ENCODE measurements at regions not wholly inside any gene's neighbourhood (a gene's known extent, or its start where the extent isn't known, plus 50 kb on each side); places are given as distances from the start of the nearest gene placed in this dataset.

GRCh38 chr1:8083739-8084484, 57.8 kb upstream of the ERRFI1 start:
- DNase-seq, result peak; percentile 59

- no peak for DNase-seq
Measured at GRCh38 chr1:8082945-8083344, 56.8 kb upstream of the ERRFI1 start.

GRCh38 chr1:8078176-8078671, 52.1 kb upstream of the ERRFI1 start:
- peak; percentile 52 for DNase-seq

- DNase-seq, result peak; percentile 70
Measured at GRCh38 chr1:8077602-8078001, 51.5 kb upstream of the ERRFI1 start.

GRCh38 chr1:8077120-8077573, 51.0 kb upstream of the ERRFI1 start:
- DNase-seq, result peak; percentile 98

GRCh38 chr1:8076176-8076575, 50.1 kb upstream of the ERRFI1 start:
- DNase-seq, result peak; percentile 83
